ENCODE measurements at regions not wholly inside any gene's neighbourhood (a gene's known extent, or its start where the extent isn't known, plus 50 kb on each side); places are given as distances from the start of the nearest gene placed in this dataset.
"Not testable (repeated sequence)": the region's sequence is repeated elsewhere in the genome, so short reads cannot be mapped to it uniquely, and the experiment has no call there.

DNA sequence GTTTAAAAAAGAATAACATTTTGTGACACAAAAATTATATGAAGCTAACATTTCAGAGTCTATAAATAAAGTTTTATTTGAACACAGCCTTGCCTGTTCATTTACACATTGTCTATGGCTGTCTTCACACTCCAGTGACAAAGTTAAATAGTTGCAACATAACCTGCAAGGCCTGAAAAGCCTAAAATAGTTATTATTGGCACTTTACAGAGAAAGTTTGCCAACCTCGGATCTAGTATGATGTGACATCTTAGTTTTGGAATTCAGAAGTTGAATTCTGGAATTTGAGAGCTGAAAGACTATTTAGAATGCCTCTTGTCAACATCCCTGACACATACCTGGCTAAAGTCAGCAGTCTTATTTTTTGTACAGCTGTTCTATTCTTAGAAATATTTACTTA, 68.3 kb downstream of the DYRK2 start:
- DNase-seq (ENCODE audit: low spot score): no peak
- TF ChIP-seq CTCF (IDR thresholded peaks at IDR 0.05; ENCODE audit: borderline replicate concordance, control extremely low read depth, extremely low read depth, insufficient read depth, missing control alignments): no peak
- in situ Hi-C loops (cut with MboI; ENCODE audit: low sequenced_read_pairs, unreplicated experiment): no loop called here

- in situ Hi-C loops (cut with MboI; ENCODE audit: low sequenced_read_pairs, unreplicated experiment); DNase-seq (ENCODE audit: low spot score): not testable (repeated sequence)
These were observed 70.8 kb downstream of the DYRK2 start for GRCh38 chr12:67719303-67719702.

DNA sequence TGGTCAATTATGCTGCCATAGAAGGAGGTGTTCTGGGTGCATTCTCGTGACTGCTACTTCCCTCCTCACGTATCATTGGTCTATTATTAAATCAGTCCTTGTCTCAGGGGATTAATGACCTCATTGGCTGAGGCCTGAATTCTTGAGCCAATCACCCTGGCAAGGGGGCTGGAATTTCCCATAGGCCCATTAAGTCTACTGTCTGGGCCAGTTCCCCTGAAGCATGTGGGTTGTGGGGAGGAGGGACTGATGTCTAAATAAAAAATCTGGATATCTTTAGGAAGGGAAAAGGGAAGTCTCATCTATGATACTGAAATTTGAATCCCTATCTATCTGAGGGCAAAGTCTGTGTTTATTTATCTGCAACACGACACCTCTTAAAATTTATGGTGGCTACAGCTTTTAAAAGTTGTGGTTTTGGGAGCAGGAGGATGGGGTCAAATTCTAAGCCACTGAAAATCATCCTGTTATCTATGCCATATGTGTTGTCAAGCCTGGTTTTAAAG, 71.9 kb downstream of the DYRK2 start:
- in situ Hi-C loops (cut with MboI; ENCODE audit: low sequenced_read_pairs, unreplicated experiment): no loop called here
- no peak for DNase-seq (ENCODE audit: low spot score)
- TF ChIP-seq CTCF (IDR thresholded peaks at IDR 0.05; ENCODE audit: borderline replicate concordance, control extremely low read depth, extremely low read depth, insufficient read depth, missing control alignments): no peak

DNA sequence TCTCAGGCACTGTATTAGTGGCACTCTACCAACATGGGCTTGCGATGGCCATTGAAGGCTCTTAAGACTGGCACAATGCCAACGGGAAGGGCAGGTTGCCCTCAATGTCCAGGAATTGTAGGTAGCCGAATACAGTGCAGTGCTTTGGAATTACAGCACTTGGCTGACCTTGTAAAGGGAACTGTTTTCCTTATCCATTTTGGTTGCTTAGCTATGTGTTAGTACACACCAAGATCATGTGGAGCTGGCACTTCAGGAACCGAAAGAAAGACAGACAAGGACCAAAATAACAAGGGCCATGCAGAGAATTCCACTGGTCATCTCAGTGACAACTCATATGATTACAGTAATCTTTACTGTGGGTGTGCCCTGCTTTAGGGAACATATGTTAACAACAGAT, 72.7 kb downstream of the DYRK2 start:
- no peak for TF ChIP-seq CTCF (IDR thresholded peaks at IDR 0.05; ENCODE audit: borderline replicate concordance, control extremely low read depth, extremely low read depth, insufficient read depth, missing control alignments)
- in situ Hi-C loops (cut with MboI; ENCODE audit: low sequenced_read_pairs, unreplicated experiment): no loop called here
- no peak for DNase-seq (ENCODE audit: low spot score)

DNA sequence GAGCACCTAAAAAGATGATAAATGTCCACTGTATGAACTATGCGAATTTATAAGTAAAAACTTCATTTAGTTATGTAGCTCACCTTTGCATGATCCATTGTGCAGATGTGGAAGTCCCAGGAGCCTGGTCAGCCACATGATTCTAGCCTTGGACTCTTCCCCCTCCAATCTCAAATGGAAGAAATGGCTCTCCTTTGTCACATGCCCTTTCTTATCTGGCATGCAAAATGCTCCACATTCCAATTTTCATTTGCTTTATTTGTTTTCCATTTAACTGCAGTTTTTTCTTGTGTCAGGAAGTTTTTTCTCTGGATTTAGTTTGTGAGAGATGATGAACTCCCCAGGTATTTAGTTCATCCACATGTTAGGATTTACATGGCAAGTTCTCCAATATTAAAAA, 73.8 kb downstream of the DYRK2 start:
- no peak for DNase-seq (ENCODE audit: low spot score)
- no peak for TF ChIP-seq CTCF (IDR thresholded peaks at IDR 0.05; ENCODE audit: borderline replicate concordance, control extremely low read depth, extremely low read depth, insufficient read depth, missing control alignments)
- in situ Hi-C loops (cut with MboI; ENCODE audit: low sequenced_read_pairs, unreplicated experiment): no loop called here

DNA sequence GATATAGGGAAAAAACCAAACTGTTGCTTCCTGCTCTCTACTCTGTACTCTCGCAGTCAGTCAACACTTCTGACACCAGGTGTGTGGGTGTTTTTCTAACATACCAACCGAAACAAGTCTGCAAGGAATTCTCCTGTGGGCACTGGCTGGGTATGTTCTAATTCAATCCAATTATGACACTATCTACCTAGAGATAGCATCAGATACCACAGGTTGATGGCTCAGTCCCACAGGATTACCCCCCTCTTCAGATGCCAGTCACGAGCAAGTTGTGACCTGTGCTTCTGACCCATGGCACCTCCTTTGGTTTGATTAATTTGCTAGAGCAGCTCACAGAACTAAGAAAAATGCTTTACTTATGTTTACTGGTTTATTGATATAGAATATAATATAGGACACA, 78.3 kb downstream of the DYRK2 start:
- TF ChIP-seq CTCF (IDR thresholded peaks at IDR 0.05; ENCODE audit: borderline replicate concordance, control extremely low read depth, extremely low read depth, insufficient read depth, missing control alignments): no peak
- DNase-seq (ENCODE audit: low spot score): no peak
- in situ Hi-C loops (cut with MboI; ENCODE audit: low sequenced_read_pairs, unreplicated experiment): no loop called here

DNA sequence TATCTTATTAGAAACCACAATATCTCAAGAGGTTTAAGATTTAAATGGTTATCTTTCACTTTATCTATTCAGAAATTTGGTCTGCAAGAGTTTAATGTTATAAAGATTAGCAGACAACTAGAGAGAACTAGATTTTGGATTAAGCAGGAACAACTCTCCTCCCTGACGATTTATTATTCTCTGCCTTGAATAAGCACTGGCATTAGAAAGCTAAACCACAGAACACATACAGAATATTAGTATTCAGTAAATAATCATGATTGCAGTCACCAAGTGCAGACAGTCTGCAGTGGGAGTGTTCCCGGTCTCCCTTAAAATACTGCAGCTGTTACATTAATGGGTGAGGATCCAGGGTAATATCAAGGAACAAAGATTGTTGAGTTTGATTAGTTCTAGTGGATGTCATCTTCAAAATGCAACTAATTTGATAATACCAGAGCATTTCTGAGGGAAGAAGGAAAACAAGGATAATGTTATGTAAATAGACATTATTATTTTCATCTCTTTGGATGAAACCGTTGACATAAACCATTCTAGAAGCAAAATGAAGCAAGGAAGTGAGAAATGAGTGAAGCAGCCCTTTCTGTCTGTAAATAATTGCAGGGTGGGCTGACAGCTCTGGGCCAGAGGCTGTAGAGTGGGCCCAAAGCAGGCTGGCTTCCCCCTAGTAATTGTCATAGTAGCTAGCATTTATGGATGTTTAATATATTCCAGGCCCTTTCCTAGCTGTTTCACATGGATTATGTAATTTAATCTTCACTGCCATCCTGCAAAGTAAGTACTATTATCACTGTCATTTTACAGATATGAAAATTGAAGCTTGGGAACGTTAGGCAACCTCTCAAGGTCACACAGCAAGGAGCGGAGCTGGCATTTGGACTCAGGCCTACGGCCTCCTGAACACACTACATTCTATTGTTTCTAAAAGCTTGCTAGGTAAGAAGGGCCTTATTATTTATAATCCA, 79.4 kb downstream of the DYRK2 start:
- TF ChIP-seq CTCF (IDR thresholded peaks at IDR 0.05; ENCODE audit: borderline replicate concordance, control extremely low read depth, extremely low read depth, insufficient read depth, missing control alignments): no peak
- no peak for DNase-seq (ENCODE audit: low spot score)
- in situ Hi-C loops (cut with MboI; ENCODE audit: low sequenced_read_pairs, unreplicated experiment): no loop called here

Data from GM13976 (cell line).